ENCODE measurements at regions not wholly inside any gene's neighbourhood (a gene's known extent, or its start where the extent isn't known, plus 50 kb on each side); places are given as distances from the start of the nearest gene placed in this dataset.

- TF ChIP-seq ZNF462 (CRISPR knock-in tag; IDR thresholded peaks at IDR 0.05), result no peak
- TF ChIP-seq STAT1 (IDR thresholded peaks at IDR 0.05; ENCODE audit: unreplicated experiment), result no peak
These were observed 142.6 kb upstream of the CDC14C start (continued) for GRCh38 chr7:48781752-48782151.

GRCh38 chr7:48782511-48782910 lies 141.8 kb upstream of the CDC14C start:
- Mint-ChIP-seq H3K9me3 (peaks cover 23% of the 10 kb centered on the region), H3K27me3 (ENCODE audit: insufficient read depth, low read depth, poor library complexity) (no peaks in the 10 kb centered on the region), H3K4me3 (no peak overlapping the region), H3K27ac (no peak overlapping the region), H3K4me1 (no peaks in the 10 kb centered on the region), H3K36me3 (ENCODE audit: low read depth) (peaks cover 7% of the 10 kb centered on the region)
- Histone ChIP-seq H3K36me3 (ENCODE audit: insufficient read depth) (no peaks in the 10 kb centered on the region; the same call in 1 of the 2 replicates), H3K4me2 (no peak overlapping the region), H3K27ac (ENCODE audit: low read depth) (no peak overlapping the region), H4K20me1 (replicated peaks; ENCODE audit: insufficient read depth) (no peaks in the 10 kb centered on the region), H3K79me2 (replicated peaks; ENCODE audit: insufficient read depth) (no peaks in the 10 kb centered on the region), H3K4me1 (ENCODE audit: insufficient read depth) (no peaks in the 10 kb centered on the region), H3K4me3 (no peak overlapping the region), H3F3A (replicated peaks; ENCODE audit: low read depth) (no peaks in the 10 kb centered on the region), H3K9me2 (ENCODE audit: insufficient read depth) (peaks cover 4% of the 10 kb centered on the region; the same call in 1 of the 2 replicates), H3K27me3 (ENCODE audit: insufficient read depth) (no peaks in the 10 kb centered on the region), H2AFZ (no peak overlapping the region)
- DNase-seq (ENCODE audit: low spot score) (no peak), ATAC-seq (no peak)
- TF ChIP-seq CTCF (conservative IDR thresholded peaks at IDR 0.05; ENCODE audit: low read depth in 2 of 2) (no peak), ZNF114 (CRISPR knock-in tag; IDR thresholded peaks at IDR 0.05) (no peak), EZH2 (IDR thresholded peaks at IDR 0.05; ENCODE audit: low read depth, unreplicated experiment) (no peak), EZH2phosphoT487 (IDR thresholded peaks at IDR 0.05; ENCODE audit: unreplicated experiment) (no peak), NANOG (IDR thresholded peaks at IDR 0.05; ENCODE audit: borderline replicate concordance) (no peak), ETS1 (IDR thresholded peaks at IDR 0.05) (no peak), JUNB (IDR thresholded peaks at IDR 0.05; ENCODE audit: unreplicated experiment) (no peak), POLR2AphosphoS5 (IDR thresholded peaks at IDR 0.05; ENCODE audit: low read depth) (no peak)
